Nephron progenitor cell (in vitro differentiated cells): ENCODE measurements at regions not wholly inside any gene's neighbourhood (a gene's known extent, or its start where the extent isn't known, plus 50 kb on each side); places are given as distances from the start of the nearest gene placed in this dataset.

Source experiments
- DNase-seq: peaks from one replicate; pipeline ENCODE4 v3.0.0; 2021
- H3K27ac Mint-ChIP-seq: 2 replicates; pipeline ENCODE4 v1.8.0; 2021; ENCODE audit warnings: mild to moderate bottlenecking, moderate library complexity, mixed read lengths
- H3K27me3 Mint-ChIP-seq: 2 replicates; pipeline ENCODE4 v1.8.0; 2021; ENCODE audit warnings: mild to moderate bottlenecking, low read depth, mixed read lengths; ENCODE audit not compliant: poor library complexity
- H3K36me3 Mint-ChIP-seq: 2 replicates; pipeline ENCODE4 v1.8.0; 2021; ENCODE audit warnings: low read depth, mixed read lengths
- H3K4me1 Mint-ChIP-seq: 2 replicates; pipeline ENCODE4 v1.8.0; 2021; ENCODE audit warnings: mixed read lengths
- H3K4me3 Mint-ChIP-seq: 2 replicates; pipeline ENCODE4 v1.8.0; 2021; ENCODE audit warnings: mild to moderate bottlenecking, moderate library complexity, mixed read lengths
- H3K9me3 Mint-ChIP-seq: 2 replicates; pipeline ENCODE4 v1.8.0; 2021; ENCODE audit warnings: mild to moderate bottlenecking, moderate library complexity, mixed read lengths
- CTCF ChIP-seq: fragments of 200-600 bp; sonication (generic); IDR thresholded peaks from 2 replicates; pipeline ENCODE4 v1.5.0; 2021; ENCODE audit warnings: antibody characterized with exemption

GRCh38 chr4:107215222-107215621 is 179.1 kb upstream of the DKK2 start:
- Mint-ChIP-seq H3K4me1 (peaks cover 5% of the 10 kb centered on the region), H3K27me3 (no peaks in the 10 kb centered on the region), H3K36me3 (no peaks in the 10 kb centered on the region), H3K27ac (no peak overlapping the region), H3K9me3 (no peaks in the 10 kb centered on the region), H3K4me3 (no peak overlapping the region)
- DNase-seq = no peak
- no peak for TF ChIP-seq CTCF

- Mint-ChIP-seq H3K27ac (no peak overlapping the region), H3K36me3 (no peaks in the 10 kb centered on the region)
- no peak for DNase-seq
These were observed 177.8 kb upstream of the DKK2 start for GRCh38 chr4:107213880-107214279.

GRCh38 chr4:107213410-107213809 is 177.3 kb upstream of the DKK2 start:
- DNase-seq = no peak
- H3K27me3 Mint-ChIP-seq = no peaks in the 10 kb centered on the region
- no peak for TF ChIP-seq CTCF
- H3K4me3 Mint-ChIP-seq = no peak overlapping the region
- no peaks in the 10 kb centered on the region for H3K9me3 Mint-ChIP-seq
- peaks cover 5% of the 10 kb centered on the region for H3K4me1 Mint-ChIP-seq
- no peak overlapping the region for H3K27ac Mint-ChIP-seq
- H3K36me3 Mint-ChIP-seq = no peaks in the 10 kb centered on the region

More at GRCh38 chr4:107213880-107214279, 177.8 kb upstream of the DKK2 start:
- Mint-ChIP-seq H3K4me1 (peaks cover 5% of the 10 kb centered on the region), H3K9me3 (no peaks in the 10 kb centered on the region), H3K4me3 (no peak overlapping the region), H3K27me3 (no peaks in the 10 kb centered on the region)
- no peak for TF ChIP-seq CTCF

- no peak overlapping the region for H3K27ac Mint-ChIP-seq
- H3K36me3 Mint-ChIP-seq = no peaks in the 10 kb centered on the region
- peaks cover 5% of the 10 kb centered on the region for H3K4me1 Mint-ChIP-seq
- TF ChIP-seq CTCF = no peak
- no peak overlapping the region for H3K4me3 Mint-ChIP-seq
- H3K9me3 Mint-ChIP-seq = no peaks in the 10 kb centered on the region
- no peak for DNase-seq
- H3K27me3 Mint-ChIP-seq = no peaks in the 10 kb centered on the region
These were observed 176.5 kb upstream of the DKK2 start for GRCh38 chr4:107212565-107212964.

GRCh38 chr4:107210450-107211239 is 174.5 kb upstream of the DKK2 start:
- Mint-ChIP-seq H3K27ac (peak overlapping the region; percentile 43), H3K4me3 (no peak overlapping the region), H3K4me1 (peaks cover 5% of the 10 kb centered on the region), H3K9me3 (no peaks in the 10 kb centered on the region), H3K36me3 (no peaks in the 10 kb centered on the region), H3K27me3 (no peaks in the 10 kb centered on the region)
- DNase-seq = no peak
- TF ChIP-seq CTCF = no peak

- Mint-ChIP-seq H3K9me3 (no peaks in the 10 kb centered on the region), H3K4me3 (no peak overlapping the region), H3K36me3 (no peaks in the 10 kb centered on the region), H3K4me1 (no peaks in the 10 kb centered on the region), H3K27me3 (no peaks in the 10 kb centered on the region), H3K27ac (no peak overlapping the region)
- TF ChIP-seq CTCF = no peak
- no peak for DNase-seq
These were observed 167.6 kb upstream of the DKK2 start for GRCh38 chr4:107203733-107204132.
